ENCODE measurements at regions not wholly inside any gene's neighbourhood (a gene's known extent, or its start where the extent isn't known, plus 50 kb on each side); places are given as distances from the start of the nearest gene placed in this dataset.
A peak's percentile ranks its signal among the peaks of the same experiment; 100 is the strongest.

GRCh38 chr12:131559517-131560516 lies 151.1 kb upstream of the SFSWAP start (continued):
- TF ChIP-seq AFF1 (IDR thresholded peaks at IDR 0.05; ENCODE audit: low read depth in 1 of 2, partially characterized antibody in 2 of 2) (no peak), NFYB (IDR thresholded peaks at IDR 0.05; ENCODE audit: extremely low read depth, insufficient read length) (peak; percentile 20), ZNF76 (CRISPR knock-in tag; IDR thresholded peaks at IDR 0.05; ENCODE audit: borderline replicate concordance) (0 out of 2 replicates have a peak, but pooled peaks have one; percentile 35), VEZF1 (CRISPR knock-in tag; IDR thresholded peaks at IDR 0.05) (peak; percentile 60), PKNOX1 (IDR thresholded peaks at IDR 0.05) (peak; percentile 68; the same call in 1 of the 2 replicates), ZNF583 (CRISPR knock-in tag; IDR thresholded peaks at IDR 0.05) (no peak), RFX1 (IDR thresholded peaks at IDR 0.05) (peak; percentile 41), ESRRA (IDR thresholded peaks at IDR 0.05; ENCODE audit: borderline replicate concordance, low read depth) (no peak)
